Gastrocnemius medialis (tissue), 4 donors: ENCODE measurements at regions not wholly inside any gene's neighbourhood (a gene's known extent, or its start where the extent isn't known, plus 50 kb on each side); places are given as distances from the start of the nearest gene placed in this dataset.

ENCODE experiments used
- ATAC-seq, 2 donors: fragments of 150-250 bp; one replicate each; pipeline ENCODE4 v1.9.1; 2016
- DNase-seq, 2 donors: peaks; one replicate each; pipeline ENCODE4 v3.0.0-alpha.2; 2019
- H3K27ac ChIP-seq, 4 donors: fragments of 200-600 bp; sonication (generic); 1 replicate in 1 of 4; 2 replicates in 3 of 4; pipeline ENCODE4 v1.5.1; 2016 to 2018; ENCODE audit warnings: mild to moderate bottlenecking in 2 of 4, moderate library complexity in 1 of 4
- H3K27me3 ChIP-seq, 3 donors: fragments of 200-600 bp; sonication (generic) in 2 of 3; 1 replicate in 1 of 3; 2 replicates in 2 of 3; pipeline versions ENCODE4 v1.5.1 to v1.6.0; 2016 to 2019; ENCODE audit warnings: mild to moderate bottlenecking in 1 of 3, moderate library complexity in 1 of 3
- H3K36me3 ChIP-seq, 2 donors: fragments of 200-600 bp; sonication (generic) in 1 of 2; one replicate each; pipeline ENCODE4 v1.5.1; 2017 to 2018
- H3K4me1 ChIP-seq, 2 donors: fragments of 200-600 bp; sonication (generic) in 1 of 2; one replicate each; pipeline ENCODE4 v1.5.1; 2016 to 2017; ENCODE audit warnings: mild to moderate bottlenecking in 2 of 2
- H3K4me3 ChIP-seq, 4 donors: fragments of 200-600 bp; sonication (generic) in 3 of 4; 1 replicate in 1 of 4; 2 replicates in 3 of 4; pipeline ENCODE4 v1.5.1; 2016 to 2019; ENCODE audit warnings: mild to moderate bottlenecking in 2 of 4
- H3K9me3 ChIP-seq, 3 donors: fragments of 200-600 bp; sonication (generic) in 2 of 3; 1 replicate in 1 of 3; 2 replicates in 2 of 3; pipeline ENCODE4 v1.5.1; 2016 to 2019
- POLR2A ChIP-seq, 2 donors: fragments of 450-650 bp; IDR thresholded peaks; one replicate each; pipeline ENCODE4 v1.6.1; 2017; ENCODE audit warnings: antibody characterized with exemption in 2 of 2, mild to moderate bottlenecking in 2 of 2, moderate library complexity in 2 of 2
- in situ Hi-C, 4 donors: fragments of 200-750 bp; cut with MboI; loops; one replicate each; pipeline versions ENCODE4 v1.15.0 to v1.8.0; 2017; ENCODE audit warnings: low sequenced_read_pairs in 4 of 4
- intact Hi-C: fragments of 100-400 bp; cut with DNase I; formaldehyde crosslinking; loops from one replicate; pipeline ENCODE4 v1.15.1; 2023; ENCODE audit warnings: low total_unique reads
- TF ChIP-seq, protein P1 (sequence below), 5 experiments: fragments of 450-650 bp in 3 of 5; fragments of 200-600 bp in 2 of 5; sonication (generic) in 2 of 5; IDR thresholded peaks in 4 of 5; conservative IDR thresholded peaks in 1 of 5; 1 replicate in 4 of 5; 2 replicates in 1 of 5; pipeline ENCODE4 v1.5.1; 2016 to 2019; ENCODE audit warnings: antibody characterized with exemption in 5 of 5, mild to moderate bottlenecking in 3 of 5, moderate library complexity in 3 of 5

DNA sequence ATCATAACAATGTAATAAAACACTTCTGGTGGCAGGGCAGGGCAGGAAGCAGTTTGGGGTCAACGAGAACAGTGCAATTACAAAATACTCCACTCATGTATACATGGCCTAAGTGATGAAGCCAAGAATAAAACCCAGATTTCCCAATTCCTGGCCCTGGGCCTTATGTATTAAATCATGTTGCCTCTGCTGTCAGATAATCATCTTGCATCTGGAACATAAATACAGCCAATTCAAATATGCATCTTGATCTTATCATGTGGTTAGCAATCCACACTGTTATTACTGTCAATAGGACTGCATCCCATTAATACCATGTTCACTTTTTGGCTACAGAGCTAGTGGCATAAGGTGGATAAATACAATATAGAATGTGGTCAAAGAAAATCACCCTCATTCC is 186.5 kb upstream of the SLC25A13 start:
- Histone ChIP-seq H3K9me3 (no peaks in the 10 kb centered on the region), H3K36me3 (no peaks in the 10 kb centered on the region), H3K27ac (no peak overlapping the region), H3K4me3 (no peak overlapping the region), H3K4me1 (no peaks in the 10 kb centered on the region), H3K27me3 (no peaks in the 10 kb centered on the region)
- in situ Hi-C loops = no loop called here
- intact Hi-C loops = no loop called here
- no peak for ATAC-seq
- TF ChIP-seq, protein P1, sequence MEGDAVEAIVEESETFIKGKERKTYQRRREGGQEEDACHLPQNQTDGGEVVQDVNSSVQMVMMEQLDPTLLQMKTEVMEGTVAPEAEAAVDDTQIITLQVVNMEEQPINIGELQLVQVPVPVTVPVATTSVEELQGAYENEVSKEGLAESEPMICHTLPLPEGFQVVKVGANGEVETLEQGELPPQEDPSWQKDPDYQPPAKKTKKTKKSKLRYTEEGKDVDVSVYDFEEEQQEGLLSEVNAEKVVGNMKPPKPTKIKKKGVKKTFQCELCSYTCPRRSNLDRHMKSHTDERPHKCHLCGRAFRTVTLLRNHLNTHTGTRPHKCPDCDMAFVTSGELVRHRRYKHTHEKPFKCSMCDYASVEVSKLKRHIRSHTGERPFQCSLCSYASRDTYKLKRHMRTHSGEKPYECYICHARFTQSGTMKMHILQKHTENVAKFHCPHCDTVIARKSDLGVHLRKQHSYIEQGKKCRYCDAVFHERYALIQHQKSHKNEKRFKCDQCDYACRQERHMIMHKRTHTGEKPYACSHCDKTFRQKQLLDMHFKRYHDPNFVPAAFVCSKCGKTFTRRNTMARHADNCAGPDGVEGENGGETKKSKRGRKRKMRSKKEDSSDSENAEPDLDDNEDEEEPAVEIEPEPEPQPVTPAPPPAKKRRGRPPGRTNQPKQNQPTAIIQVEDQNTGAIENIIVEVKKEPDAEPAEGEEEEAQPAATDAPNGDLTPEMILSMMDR (IDR thresholded peaks at IDR 0.05 in 4 of 5, conservative IDR thresholded peaks at IDR 0.05 in 1 of 5) = no peak
- TF ChIP-seq POLR2A (IDR thresholded peaks at IDR 0.05) = no peak
- no peak for DNase-seq

DNA sequence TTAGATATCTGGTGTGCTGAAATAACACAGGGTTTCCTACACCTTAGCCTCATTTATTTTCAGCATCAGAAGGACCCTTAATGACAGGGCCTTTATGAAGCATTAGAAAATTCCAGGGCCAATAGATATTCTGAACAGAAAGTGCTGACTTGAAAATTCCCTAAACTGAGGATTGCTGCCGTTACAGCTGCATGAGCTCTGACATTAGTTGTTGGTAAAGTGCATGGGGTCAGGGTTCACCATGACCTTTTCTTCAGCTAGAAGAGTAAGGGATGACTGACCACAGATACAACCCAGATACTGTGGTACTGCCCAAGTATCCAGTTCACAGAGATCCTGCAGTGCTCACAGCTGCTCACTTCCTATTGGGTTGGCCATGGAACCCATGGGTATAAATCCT is 181.7 kb upstream of the SLC25A13 start:
- TF ChIP-seq POLR2A (IDR thresholded peaks at IDR 0.05) = no peak
- TF ChIP-seq, protein P1 (IDR thresholded peaks at IDR 0.05 in 4 of 5, conservative IDR thresholded peaks at IDR 0.05 in 1 of 5) = no peak
- H3K27me3 ChIP-seq = no peaks in the 10 kb centered on the region
- DNase-seq = no peak
- ATAC-seq = no peak
- H3K27ac ChIP-seq = no peak overlapping the region
- H3K4me3 ChIP-seq = no peak overlapping the region
- intact Hi-C loops (no loop called here), in situ Hi-C loops (no loop called here)
- no peaks in the 10 kb centered on the region for H3K9me3 ChIP-seq
- no peaks in the 10 kb centered on the region for H3K4me1 ChIP-seq
- no peaks in the 10 kb centered on the region for H3K36me3 ChIP-seq

DNA sequence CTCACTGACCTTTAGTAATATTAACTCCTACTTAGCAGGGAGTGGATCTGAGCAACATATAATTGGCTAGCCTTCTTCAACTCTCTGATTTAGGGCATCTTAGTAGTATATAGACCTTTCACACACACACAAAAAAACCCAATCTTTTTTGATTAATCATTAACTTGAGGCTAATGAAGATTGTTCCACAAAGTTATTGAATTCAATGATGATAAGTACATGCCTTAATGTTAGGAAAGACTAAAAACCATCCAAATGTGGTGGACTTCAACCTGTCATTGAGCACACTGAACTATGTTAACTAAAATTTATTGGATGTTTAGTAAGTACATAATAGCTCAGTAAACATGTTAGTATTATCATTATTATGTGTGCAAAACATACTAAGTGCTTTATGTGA is 179.4 kb upstream of the SLC25A13 start:
- no peak for TF ChIP-seq POLR2A (IDR thresholded peaks at IDR 0.05)
- TF ChIP-seq, protein P1 (IDR thresholded peaks at IDR 0.05 in 4 of 5, conservative IDR thresholded peaks at IDR 0.05 in 1 of 5) = no peak
- ATAC-seq = no peak
- intact Hi-C loops = no loop called here
- in situ Hi-C loops = no loop called here
- Histone ChIP-seq H3K27ac (no peak overlapping the region), H3K4me3 (no peak overlapping the region), H3K9me3 (no peaks in the 10 kb centered on the region), H3K4me1 (no peaks in the 10 kb centered on the region), H3K36me3 (no peaks in the 10 kb centered on the region), H3K27me3 (no peaks in the 10 kb centered on the region)
- no peak for DNase-seq

GRCh38 chr7:96499532-96499931 is 177.6 kb upstream of the SLC25A13 start:
- Histone ChIP-seq H3K4me1 (no peaks in the 10 kb centered on the region), H3K27me3 (no peaks in the 10 kb centered on the region), H3K36me3 (no peaks in the 10 kb centered on the region), H3K27ac (no peak overlapping the region), H3K4me3 (no peak overlapping the region), H3K9me3 (no peaks in the 10 kb centered on the region)
- in situ Hi-C loops = no loop called here
- DNase-seq = no peak
- ATAC-seq = no peak
- intact Hi-C loops = no loop called here
- TF ChIP-seq POLR2A (IDR thresholded peaks at IDR 0.05) = no peak

DNA sequence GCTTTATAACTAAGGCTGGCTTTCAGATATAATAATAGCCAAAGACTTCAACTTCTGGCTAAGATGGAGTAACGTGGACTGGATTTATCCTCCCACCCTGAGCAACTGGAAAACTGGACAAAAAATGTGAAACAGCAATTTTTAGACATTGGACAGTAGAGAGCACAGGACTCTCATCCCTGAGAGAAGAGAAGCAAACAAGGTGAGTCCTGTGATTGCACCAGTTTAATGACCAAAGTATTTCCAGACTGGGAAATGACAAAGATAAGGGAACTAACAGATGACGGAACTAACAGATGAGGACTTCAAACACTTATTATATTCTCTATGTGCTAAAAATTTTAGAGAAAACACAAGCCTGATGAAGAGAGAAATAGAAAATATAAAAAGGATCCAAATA is 175.7 kb upstream of the SLC25A13 start:
- H3K36me3 ChIP-seq = no peaks in the 10 kb centered on the region
- intact Hi-C loops = no loop called here
- H3K4me3 ChIP-seq = no peak overlapping the region
- no peak overlapping the region for H3K27ac ChIP-seq
- DNase-seq (no peak), ATAC-seq (no peak)
- no peaks in the 10 kb centered on the region for H3K27me3 ChIP-seq
- no peaks in the 10 kb centered on the region for H3K4me1 ChIP-seq
- in situ Hi-C loops = no loop called here
- TF ChIP-seq, protein P1 (IDR thresholded peaks at IDR 0.05 in 4 of 5, conservative IDR thresholded peaks at IDR 0.05 in 1 of 5) = no peak
- TF ChIP-seq POLR2A (IDR thresholded peaks at IDR 0.05) = no peak
- no peaks in the 10 kb centered on the region for H3K9me3 ChIP-seq
